ENCODE measurements at regions not wholly inside any gene's neighbourhood (a gene's known extent, or its start where the extent isn't known, plus 50 kb on each side); places are given as distances from the start of the nearest gene placed in this dataset.

DNA sequence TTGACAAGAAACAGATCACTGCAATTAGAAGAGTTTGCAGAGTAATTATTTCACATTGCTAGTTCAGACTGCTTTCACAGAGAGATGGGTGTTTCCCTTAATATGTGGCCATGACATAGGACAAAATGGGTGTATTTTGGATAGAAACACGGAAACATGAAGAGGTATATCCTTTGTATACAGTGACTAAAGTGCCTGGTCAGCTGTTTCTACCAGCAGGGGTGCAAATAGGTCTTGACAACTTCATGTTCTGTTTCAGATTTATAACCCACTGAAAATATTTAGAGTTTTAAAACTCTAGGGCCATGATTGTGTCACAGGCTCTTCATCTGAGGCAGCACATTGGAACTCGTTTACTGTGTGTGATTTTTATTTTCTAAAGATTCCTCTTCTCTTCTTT, 357.1 kb upstream of the TNP1 start:
- H3K4me3 ChIP-seq (ENCODE audit: control insufficient read depth, low read depth, low read length), result no peak overlapping the region
- TF ChIP-seq, protein P1, sequence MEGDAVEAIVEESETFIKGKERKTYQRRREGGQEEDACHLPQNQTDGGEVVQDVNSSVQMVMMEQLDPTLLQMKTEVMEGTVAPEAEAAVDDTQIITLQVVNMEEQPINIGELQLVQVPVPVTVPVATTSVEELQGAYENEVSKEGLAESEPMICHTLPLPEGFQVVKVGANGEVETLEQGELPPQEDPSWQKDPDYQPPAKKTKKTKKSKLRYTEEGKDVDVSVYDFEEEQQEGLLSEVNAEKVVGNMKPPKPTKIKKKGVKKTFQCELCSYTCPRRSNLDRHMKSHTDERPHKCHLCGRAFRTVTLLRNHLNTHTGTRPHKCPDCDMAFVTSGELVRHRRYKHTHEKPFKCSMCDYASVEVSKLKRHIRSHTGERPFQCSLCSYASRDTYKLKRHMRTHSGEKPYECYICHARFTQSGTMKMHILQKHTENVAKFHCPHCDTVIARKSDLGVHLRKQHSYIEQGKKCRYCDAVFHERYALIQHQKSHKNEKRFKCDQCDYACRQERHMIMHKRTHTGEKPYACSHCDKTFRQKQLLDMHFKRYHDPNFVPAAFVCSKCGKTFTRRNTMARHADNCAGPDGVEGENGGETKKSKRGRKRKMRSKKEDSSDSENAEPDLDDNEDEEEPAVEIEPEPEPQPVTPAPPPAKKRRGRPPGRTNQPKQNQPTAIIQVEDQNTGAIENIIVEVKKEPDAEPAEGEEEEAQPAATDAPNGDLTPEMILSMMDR (conservative IDR thresholded peaks at IDR 0.05; ENCODE audit: control insufficient read depth, insufficient read depth, low read depth, low read length), result no peak
- no peak for DNase-seq (ENCODE audit: low read depth)

GRCh38 chr2:217216316-217216715, 356.5 kb upstream of the TNP1 start:
- no peak overlapping the region for H3K4me3 ChIP-seq (ENCODE audit: control insufficient read depth, low read depth, low read length)
- DNase-seq (ENCODE audit: low read depth), result no peak
- TF ChIP-seq, protein P1 (conservative IDR thresholded peaks at IDR 0.05; ENCODE audit: control insufficient read depth, insufficient read depth, low read depth, low read length), result no peak

DNA sequence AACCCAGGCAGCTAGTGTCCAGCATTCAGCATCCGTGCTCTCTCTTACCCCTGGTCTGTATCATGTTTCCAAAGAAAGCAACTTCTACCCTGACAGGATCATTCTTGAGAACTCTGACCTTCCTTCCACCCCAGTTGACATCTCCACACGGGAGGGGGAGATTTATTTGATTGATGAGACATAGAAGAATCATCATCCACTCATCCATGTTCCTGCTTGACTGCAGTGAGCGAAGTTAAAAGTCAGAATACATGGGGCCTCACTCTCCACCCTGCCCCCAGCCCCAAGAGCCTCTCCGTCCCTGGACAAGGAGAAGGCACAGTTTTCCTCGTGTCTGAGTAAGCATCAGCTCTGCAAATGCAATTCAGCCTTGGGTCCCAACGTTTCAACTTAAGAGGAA, 356.0 kb upstream of the TNP1 start:
- TF ChIP-seq, protein P1 (conservative IDR thresholded peaks at IDR 0.05; ENCODE audit: control insufficient read depth, insufficient read depth, low read depth, low read length), result no peak
- peak; percentile 67 for DNase-seq (ENCODE audit: low read depth)
- H3K4me3 ChIP-seq (ENCODE audit: control insufficient read depth, low read depth, low read length), result no peak overlapping the region

GRCh38 chr2:217208867-217209266, 349.0 kb upstream of the TNP1 start:
- no peak for DNase-seq (ENCODE audit: low read depth)
- TF ChIP-seq, protein P1 (conservative IDR thresholded peaks at IDR 0.05; ENCODE audit: control insufficient read depth, insufficient read depth, low read depth, low read length), result no peak
- H3K4me3 ChIP-seq (ENCODE audit: control insufficient read depth, low read depth, low read length), result no peak overlapping the region

GRCh38 chr2:217207699-217208010, 347.8 kb upstream of the TNP1 start:
- TF ChIP-seq, protein P1 (conservative IDR thresholded peaks at IDR 0.05; ENCODE audit: control insufficient read depth, insufficient read depth, low read depth, low read length), result no peak
- H3K4me3 ChIP-seq (ENCODE audit: control insufficient read depth, low read depth, low read length), result no peak overlapping the region
- no peak for DNase-seq (ENCODE audit: low read depth)

GRCh38 chr2:217206907-217207698, 347.2 kb upstream of the TNP1 start:
- DNase-seq (ENCODE audit: low read depth), result no peak
- TF ChIP-seq, protein P1 (conservative IDR thresholded peaks at IDR 0.05; ENCODE audit: control insufficient read depth, insufficient read depth, low read depth, low read length), result no peak
- no peak overlapping the region for H3K4me3 ChIP-seq (ENCODE audit: control insufficient read depth, low read depth, low read length)
